Medulla oblongata (tissue), 1 donor: ENCODE measurements at regions not wholly inside any gene's neighbourhood (a gene's known extent, or its start where the extent isn't known, plus 50 kb on each side); places are given as distances from the start of the nearest gene placed in this dataset.

Experiments used
- DNase-seq: peaks from one replicate; pipeline ENCODE4 v3.0.0-alpha.2; 2015; ENCODE audit errors: extremely low spot score

DNA sequence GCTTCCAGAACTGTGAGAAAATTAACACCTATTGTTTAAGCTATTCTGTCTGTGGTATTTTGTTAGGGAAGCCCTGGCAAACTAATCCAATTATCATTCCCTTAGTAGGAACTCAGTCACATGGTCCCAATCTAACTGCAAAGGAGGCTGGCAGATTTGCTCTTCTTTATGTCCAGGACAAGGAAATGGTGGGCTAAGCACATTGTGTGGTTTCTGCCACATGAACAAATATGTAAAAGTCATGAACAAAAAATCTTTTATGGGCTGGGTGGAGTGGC is 278.6 kb upstream of the RPL38 start:
- DNase-seq: no peak

GRCh38 chr17:73929860-73930430 is 273.5 kb upstream of the RPL38 start:
- no peak for DNase-seq

GRCh38 chr17:73932216-73932749 is 271.2 kb upstream of the RPL38 start:
- no peak for DNase-seq

DNA sequence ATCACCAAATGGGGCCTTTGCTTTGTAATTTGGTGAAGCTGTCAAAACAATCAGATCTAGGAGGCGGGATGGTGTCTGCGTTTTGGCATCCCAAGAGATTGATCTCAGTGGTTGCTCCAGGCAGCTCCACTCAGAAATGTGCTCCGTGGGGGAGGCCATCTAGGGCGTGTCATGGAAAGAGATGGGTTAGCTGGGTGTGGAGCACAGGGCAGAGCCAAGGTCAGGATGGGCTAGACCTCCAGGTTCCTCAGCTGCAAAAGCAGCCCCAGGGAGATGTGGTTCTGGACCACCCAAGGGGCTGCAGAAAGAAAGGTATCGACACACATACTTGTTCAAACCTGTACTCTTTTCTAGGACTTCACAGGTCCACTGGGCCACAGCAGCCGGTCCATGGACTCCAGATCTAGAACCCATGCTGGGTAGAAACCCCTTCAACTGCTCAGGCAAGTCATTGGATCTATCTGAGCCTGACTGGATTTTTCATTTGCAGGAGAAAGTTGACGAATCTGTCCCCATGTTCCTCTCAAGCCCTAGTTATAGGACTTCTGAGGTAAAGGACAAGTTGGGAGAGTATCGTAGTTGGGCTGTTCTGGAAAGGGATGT is 270.2 kb upstream of the RPL38 start:
- DNase-seq: no peak

- no peak for DNase-seq
These were observed 269.6 kb upstream of the RPL38 start for GRCh38 chr17:73933871-73934270.

DNA sequence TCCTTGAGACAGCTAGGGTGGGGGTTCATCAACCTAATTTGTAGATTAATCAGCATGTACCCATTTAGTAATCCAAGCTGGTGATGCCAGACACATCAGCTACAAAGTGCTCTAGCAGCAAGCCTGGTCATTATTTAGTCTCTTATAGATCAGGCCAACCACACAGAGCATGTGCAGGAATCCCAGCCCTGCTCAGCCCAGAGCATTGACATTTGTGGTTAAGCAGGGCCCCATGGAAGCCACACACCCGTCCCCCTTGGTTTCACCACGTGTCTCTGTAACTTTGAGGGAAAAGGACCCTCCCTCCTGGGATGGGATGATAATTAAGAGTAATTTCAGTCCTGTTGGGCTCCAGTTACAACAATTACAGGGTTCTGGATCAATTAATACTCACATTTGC is 268.8 kb upstream of the RPL38 start:
- DNase-seq: no peak

- DNase-seq: no peak
These were observed 266.4 kb upstream of the RPL38 start for GRCh38 chr17:73936908-73937627.

DNA sequence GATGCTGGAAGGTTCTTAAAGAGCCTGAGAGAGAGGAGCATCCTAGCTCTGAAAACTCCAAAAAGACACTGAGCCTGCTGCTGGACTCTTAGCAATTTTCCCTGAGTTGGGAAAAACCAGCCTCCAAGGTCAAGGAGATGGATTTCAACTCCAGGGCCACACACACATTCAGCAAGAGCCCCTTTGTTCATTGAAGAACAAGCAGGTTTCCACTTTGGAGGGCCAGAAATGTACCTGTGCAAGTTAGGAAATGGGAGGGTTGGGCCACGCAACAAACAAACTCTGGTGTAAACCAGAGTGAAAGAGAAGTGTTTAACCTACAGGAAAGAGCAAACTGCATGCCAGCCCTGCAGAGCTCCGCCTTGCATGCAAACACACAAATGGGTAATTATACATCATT is 264.8 kb upstream of the RPL38 start:
- DNase-seq: no peak

- DNase-seq: no peak
These were observed 263.7 kb upstream of the RPL38 start for GRCh38 chr17:73939806-73940205.

DNA sequence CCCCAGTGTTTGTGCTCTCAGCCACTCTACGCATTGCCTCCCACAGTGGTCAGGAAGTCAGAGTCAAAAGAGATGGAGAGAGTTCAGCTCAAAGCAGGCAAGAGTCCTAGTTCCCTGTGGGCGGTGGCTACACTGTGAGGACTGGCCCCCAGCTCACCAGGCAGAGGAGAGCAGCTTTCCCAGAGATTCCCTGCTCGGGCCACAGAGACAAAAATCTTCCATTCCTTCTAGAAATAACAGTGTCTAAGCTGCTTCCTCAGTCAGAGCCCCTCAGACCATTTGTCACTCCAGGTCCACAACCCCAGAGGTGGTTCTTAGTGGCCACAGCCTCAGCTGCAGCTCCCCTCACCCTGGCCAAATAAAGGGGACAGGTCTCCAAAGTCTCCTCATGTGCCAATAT is 263.0 kb upstream of the RPL38 start:
- DNase-seq: no peak

GRCh38 chr17:73941919-73942530 is 261.5 kb upstream of the RPL38 start:
- DNase-seq: no peak

- no peak for DNase-seq
These were observed 260.6 kb upstream of the RPL38 start for GRCh38 chr17:73942703-73943415.

DNA sequence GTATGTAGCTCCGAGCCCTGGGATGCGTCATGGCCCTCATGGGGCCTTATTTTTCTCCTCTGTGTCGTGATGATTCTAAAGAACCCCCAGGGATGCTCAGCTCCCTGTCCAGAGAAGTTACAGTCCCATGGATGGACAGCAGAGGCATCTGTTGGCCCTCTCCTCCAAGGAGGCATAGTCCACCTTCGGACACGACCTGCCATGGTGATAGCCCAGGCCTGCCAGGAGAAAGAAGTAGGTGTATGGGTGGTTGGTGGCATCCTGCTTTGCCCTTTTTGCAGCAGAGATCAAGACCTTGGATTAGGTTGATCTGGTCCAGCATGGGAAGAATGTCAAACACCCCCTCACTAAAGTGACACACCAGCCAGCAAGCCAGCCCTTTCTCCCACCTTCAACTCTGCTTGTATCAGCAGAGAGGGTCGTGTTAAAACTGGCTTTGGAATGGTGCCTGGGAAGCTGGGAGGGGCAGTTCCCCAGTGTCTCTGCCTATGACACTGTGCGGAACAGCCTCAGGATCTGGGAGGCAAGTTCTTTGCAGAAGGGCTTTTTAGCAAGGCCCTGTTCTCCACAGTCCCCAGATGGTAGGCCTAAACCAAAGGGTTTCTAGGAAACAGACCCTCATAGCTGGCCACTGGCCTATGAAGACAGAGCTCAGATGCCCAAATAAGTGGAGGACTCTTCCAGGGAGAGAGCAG is 259.9 kb upstream of the RPL38 start:
- no peak for DNase-seq

DNA sequence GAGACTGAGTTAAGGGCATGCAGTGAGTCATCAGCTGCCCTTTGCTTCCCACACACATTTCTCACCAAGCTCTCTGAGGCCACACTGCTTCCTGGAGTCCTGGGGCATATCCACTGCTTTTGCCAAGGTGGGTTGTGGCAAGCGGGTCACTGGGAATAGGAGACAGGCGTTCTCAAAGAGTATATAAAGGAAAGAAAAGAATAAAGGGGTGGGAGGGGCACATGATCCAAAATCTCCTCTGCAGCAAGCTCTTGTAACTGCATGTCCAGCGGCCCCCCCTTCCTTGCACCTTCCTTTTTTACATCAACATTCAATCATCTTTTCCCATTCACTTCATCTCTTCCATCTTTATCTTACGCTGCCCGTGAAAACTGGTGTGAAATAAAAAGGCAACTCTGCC is 259.1 kb upstream of the RPL38 start:
- no peak for DNase-seq

DNA sequence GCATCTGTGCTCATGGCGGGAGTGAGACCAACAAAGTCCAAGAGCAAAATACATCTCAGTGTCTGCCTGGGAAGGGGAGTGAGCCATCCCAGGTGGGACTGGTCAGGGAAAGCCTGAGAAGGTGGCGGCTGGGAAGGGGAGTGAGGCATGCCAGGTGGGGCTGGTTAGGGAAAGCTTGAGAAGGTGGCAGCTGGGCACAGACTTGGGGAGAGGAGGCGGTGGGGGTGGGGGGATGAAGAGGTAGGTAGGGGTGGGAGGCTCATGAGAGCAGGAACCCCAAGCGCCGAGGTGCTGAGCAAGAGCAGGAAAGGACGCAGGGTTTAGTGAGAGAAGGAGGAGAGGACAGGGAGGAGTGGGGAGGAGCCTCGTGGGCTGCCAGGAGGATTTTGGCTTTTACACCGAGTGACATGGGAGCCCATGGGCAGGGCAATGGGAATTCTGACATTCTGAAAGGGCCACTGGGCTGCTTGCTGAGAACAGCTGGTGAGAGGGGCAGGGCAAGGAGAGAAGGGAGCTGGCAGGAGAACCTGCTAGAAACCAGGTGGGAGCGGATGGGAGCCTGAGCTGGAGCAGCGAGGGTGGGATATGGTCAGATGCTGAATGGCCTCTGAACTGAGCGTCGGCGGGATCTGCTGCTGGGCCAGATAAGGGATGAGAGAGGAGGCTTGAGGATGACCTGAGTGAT is 256.1 kb upstream of the RPL38 start:
- no peak for DNase-seq

- no peak for DNase-seq
These were observed 255.5 kb upstream of the RPL38 start for GRCh38 chr17:73947966-73948355.

DNA sequence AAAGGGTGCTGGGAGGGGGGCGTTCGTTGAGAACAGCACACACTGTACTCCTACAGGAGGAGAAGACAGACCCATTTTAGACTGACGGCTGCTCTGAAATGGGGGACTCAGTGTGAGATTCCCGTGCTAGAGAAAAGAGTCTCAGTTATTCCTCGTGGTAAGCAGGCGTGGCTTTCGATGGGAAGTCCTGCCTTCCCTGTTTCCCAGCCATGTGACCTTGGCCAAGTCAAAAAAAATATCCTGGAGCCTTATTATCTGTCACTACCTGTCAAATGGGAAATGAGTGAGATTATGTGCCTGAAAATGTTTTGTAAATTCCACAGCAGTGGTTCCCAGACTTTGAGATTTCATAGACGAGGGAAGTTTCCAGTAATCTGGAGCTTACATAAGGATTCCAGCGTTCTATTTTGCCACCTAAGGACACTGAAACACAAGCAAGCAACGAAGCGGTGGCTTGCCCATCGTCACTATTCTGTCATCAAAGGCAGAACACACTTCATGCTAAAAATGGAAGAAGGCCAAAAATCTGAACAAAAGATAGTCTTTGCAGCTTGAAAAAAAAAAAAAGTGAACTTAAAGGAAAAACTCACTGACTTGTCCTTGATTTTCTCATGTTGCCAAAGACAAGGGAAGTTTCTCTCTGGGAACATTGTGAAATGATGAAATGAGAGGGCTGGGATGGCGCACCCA is 253.4 kb upstream of the RPL38 start:
- DNase-seq: no peak

DNA sequence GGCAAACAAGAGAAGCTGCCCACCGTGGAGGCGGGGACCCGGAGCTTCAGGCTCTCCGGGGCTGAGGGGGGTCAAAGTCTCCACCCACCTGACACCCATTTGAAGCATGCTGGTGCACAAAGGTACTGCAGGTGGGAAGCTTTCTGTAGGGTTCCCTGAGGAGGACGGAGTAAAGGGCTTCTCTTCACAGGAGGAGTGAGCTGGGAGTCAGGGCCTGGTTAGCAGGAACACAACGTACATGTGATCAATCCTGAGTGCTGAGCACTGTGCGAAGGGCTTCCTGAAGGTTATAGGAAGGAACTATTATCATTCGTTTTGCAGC is 252.9 kb upstream of the RPL38 start:
- no peak for DNase-seq

DNA sequence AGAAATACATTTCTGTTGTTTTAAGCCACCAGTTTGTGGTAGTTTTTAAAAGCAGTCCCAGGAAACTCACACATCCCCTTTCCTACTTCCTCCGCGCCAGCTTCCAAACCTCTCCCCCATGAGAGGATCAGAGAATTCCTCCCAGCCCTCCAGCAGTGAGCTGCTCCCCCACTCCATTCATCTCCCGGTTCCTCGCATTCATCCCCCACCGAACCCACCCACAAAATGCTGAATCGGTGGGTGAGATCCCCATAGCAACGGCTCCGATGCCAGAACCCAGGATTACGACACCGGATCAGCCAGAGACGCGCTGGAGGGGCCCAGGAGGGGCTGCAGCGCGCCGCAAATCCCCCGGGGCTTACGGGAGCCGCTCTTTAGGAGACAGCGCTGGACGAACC is 251.4 kb upstream of the RPL38 start:
- DNase-seq: peak; percentile 21

GRCh38 chr17:73952480-73953205 is 250.8 kb upstream of the RPL38 start:
- peak; percentile 42 for DNase-seq
